ENCODE measurements at regions not wholly inside any gene's neighbourhood (a gene's known extent, or its start where the extent isn't known, plus 50 kb on each side); places are given as distances from the start of the nearest gene placed in this dataset.

DNA sequence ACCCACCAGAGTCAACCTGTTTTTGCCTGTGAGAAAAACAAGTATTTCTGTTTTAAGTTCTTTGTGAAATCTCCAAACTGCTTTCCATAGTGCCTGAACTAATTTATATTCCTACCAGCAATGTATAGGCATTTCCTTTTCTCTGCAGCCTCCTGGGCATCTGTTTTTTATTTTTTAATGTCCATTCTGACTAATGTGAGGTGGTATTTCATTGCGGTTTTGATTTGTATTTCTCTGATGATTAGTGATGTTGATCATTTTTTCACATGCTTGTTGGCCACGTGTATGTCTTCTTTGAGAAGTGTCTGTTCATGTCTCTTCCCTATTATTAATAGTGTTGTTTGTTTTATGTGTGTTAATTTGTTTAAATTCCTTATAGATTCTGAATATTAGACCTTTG is 820.5 kb downstream of the MCTP2 start:
- TF ChIP-seq, protein P1, sequence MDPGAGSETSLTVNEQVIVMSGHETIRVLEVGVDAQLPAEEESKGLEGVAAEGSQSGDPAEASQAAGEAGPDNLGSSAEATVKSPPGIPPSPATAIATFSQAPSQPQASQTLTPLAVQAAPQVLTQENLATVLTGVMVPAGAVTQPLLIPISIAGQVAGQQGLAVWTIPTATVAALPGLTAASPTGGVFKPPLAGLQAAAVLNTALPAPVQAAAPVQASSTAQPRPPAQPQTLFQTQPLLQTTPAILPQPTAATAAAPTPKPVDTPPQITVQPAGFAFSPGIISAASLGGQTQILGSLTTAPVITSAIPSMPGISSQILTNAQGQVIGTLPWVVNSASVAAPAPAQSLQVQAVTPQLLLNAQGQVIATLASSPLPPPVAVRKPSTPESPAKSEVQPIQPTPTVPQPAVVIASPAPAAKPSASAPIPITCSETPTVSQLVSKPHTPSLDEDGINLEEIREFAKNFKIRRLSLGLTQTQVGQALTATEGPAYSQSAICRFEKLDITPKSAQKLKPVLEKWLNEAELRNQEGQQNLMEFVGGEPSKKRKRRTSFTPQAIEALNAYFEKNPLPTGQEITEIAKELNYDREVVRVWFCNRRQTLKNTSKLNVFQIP (CRISPR knock-in tag; IDR thresholded peaks at IDR 0.05; ENCODE audit: borderline replicate concordance, low read depth), result no peak
- TF ChIP-seq RARB (CRISPR knock-in tag; IDR thresholded peaks at IDR 0.05) (no peak), ZNF565 (CRISPR knock-in tag; conservative IDR thresholded peaks at IDR 0.05; ENCODE audit: low read depth) (no peak), ZC3H10 (CRISPR knock-in tag; IDR thresholded peaks at IDR 0.05) (no peak), CSRNP3 (CRISPR knock-in tag; IDR thresholded peaks at IDR 0.05) (no peak), OSR1 (CRISPR knock-in tag; IDR thresholded peaks at IDR 0.05) (no peak), ARNTL (CRISPR knock-in tag; IDR thresholded peaks at IDR 0.05; ENCODE audit: borderline replicate concordance, low read depth) (no peak), ZNF8 (CRISPR knock-in tag; IDR thresholded peaks at IDR 0.05) (no peak), ZNF70 (CRISPR knock-in tag; IDR thresholded peaks at IDR 0.05) (no peak), PATZ1 (CRISPR knock-in tag; IDR thresholded peaks at IDR 0.05; ENCODE audit: borderline replicate concordance) (no peak), SNAI2 (CRISPR knock-in tag; IDR thresholded peaks at IDR 0.05) (no peak), ZFP30 (CRISPR knock-in tag; IDR thresholded peaks at IDR 0.05) (no peak)
- TF ChIP-seq, protein P2, sequence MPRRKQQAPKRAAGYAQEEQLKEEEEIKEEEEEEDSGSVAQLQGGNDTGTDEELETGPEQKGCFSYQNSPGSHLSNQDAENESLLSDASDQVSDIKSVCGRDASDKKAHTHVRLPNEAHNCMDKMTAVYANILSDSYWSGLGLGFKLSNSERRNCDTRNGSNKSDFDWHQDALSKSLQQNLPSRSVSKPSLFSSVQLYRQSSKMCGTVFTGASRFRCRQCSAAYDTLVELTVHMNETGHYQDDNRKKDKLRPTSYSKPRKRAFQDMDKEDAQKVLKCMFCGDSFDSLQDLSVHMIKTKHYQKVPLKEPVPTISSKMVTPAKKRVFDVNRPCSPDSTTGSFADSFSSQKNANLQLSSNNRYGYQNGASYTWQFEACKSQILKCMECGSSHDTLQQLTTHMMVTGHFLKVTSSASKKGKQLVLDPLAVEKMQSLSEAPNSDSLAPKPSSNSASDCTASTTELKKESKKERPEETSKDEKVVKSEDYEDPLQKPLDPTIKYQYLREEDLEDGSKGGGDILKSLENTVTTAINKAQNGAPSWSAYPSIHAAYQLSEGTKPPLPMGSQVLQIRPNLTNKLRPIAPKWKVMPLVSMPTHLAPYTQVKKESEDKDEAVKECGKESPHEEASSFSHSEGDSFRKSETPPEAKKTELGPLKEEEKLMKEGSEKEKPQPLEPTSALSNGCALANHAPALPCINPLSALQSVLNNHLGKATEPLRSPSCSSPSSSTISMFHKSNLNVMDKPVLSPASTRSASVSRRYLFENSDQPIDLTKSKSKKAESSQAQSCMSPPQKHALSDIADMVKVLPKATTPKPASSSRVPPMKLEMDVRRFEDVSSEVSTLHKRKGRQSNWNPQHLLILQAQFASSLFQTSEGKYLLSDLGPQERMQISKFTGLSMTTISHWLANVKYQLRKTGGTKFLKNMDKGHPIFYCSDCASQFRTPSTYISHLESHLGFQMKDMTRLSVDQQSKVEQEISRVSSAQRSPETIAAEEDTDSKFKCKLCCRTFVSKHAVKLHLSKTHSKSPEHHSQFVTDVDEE (CRISPR knock-in tag; IDR thresholded peaks at IDR 0.05), result no peak

All from SK-N-SH treated with all-trans-retinoic acid at 6 μM for 48 hours (cell line).